ENCODE measurements at regions not wholly inside any gene's neighbourhood (a gene's known extent, or its start where the extent isn't known, plus 50 kb on each side); places are given as distances from the start of the nearest gene placed in this dataset.

- no peak overlapping the region for H3K27ac Mint-ChIP-seq
- TF ChIP-seq CTCF (IDR thresholded peaks at IDR 0.05), result no peak
- no peak for ATAC-seq (ENCODE audit: low read depth)
Observed at GRCh38 chr4:187937557-187937956, 58.0 kb upstream of the ZFP42 start.

GRCh38 chr4:187940299-187940698 lies 55.3 kb upstream of the ZFP42 start:
- Mint-ChIP-seq H3K4me1 (no peaks in the 10 kb centered on the region), H3K27ac (no peak overlapping the region), H3K36me3 (ENCODE audit: low read depth) (no peaks in the 10 kb centered on the region), H3K27me3 (no peaks in the 10 kb centered on the region), H3K9me3 (peaks cover 5% of the 10 kb centered on the region), H3K4me3 (no peak overlapping the region)
- DNase-seq (no peak), ATAC-seq (ENCODE audit: low read depth) (no peak)
- ChIA-PET CTCF (no interaction called here), POLR2A (no interaction called here)
- no peak for TF ChIP-seq CTCF (IDR thresholded peaks at IDR 0.05)
- intact Hi-C loops (cut with micrococcal nuclease), result no loop called here

More at GRCh38 chr4:187937557-187937956, 58.0 kb upstream of the ZFP42 start:
- DNase-seq, result no peak
- POLR2A ChIA-PET, result no interaction called here
- Mint-ChIP-seq H3K4me3 (no peak overlapping the region), H3K4me1 (no peaks in the 10 kb centered on the region), H3K36me3 (ENCODE audit: low read depth) (no peaks in the 10 kb centered on the region), H3K9me3 (peaks cover 7% of the 10 kb centered on the region), H3K27me3 (no peaks in the 10 kb centered on the region)
- CTCF ChIA-PET, result no interaction called here
- intact Hi-C loops (cut with micrococcal nuclease), result no loop called here

- TF ChIP-seq CTCF (IDR thresholded peaks at IDR 0.05), result no peak
- ATAC-seq (ENCODE audit: low read depth), result no peak
- POLR2A ChIA-PET, result no interaction called here
- CTCF ChIA-PET, result no interaction called here
- no peaks in the 10 kb centered on the region for H3K4me1 Mint-ChIP-seq
- no peaks in the 10 kb centered on the region for H3K36me3 Mint-ChIP-seq (ENCODE audit: low read depth)
- intact Hi-C loops (cut with micrococcal nuclease), result no loop called here
- no peak overlapping the region for H3K4me3 Mint-ChIP-seq
- H3K9me3 Mint-ChIP-seq, result peaks cover 5% of the 10 kb centered on the region
- no peak for DNase-seq
- H3K27ac Mint-ChIP-seq, result no peak overlapping the region
- no peaks in the 10 kb centered on the region for H3K27me3 Mint-ChIP-seq
Observed at GRCh38 chr4:187942968-187943367, 52.6 kb upstream of the ZFP42 start.

GRCh38 chr4:187944179-187944578 lies 51.4 kb upstream of the ZFP42 start:
- intact Hi-C loops (cut with micrococcal nuclease), result no loop called here
- Mint-ChIP-seq H3K4me3 (no peak overlapping the region), H3K27ac (no peak overlapping the region), H3K27me3 (no peaks in the 10 kb centered on the region), H3K4me1 (no peaks in the 10 kb centered on the region), H3K9me3 (peaks cover 5% of the 10 kb centered on the region), H3K36me3 (ENCODE audit: low read depth) (no peaks in the 10 kb centered on the region)
- no peak for ATAC-seq (ENCODE audit: low read depth)
- ChIA-PET POLR2A (no interaction called here), CTCF (no interaction called here)
- TF ChIP-seq CTCF (IDR thresholded peaks at IDR 0.05), result no peak
- no peak for DNase-seq
